HK-2 (cell line): ENCODE measurements at regions not wholly inside any gene's neighbourhood (a gene's known extent, or its start where the extent isn't known, plus 50 kb on each side); places are given as distances from the start of the nearest gene placed in this dataset.
"Not testable (repeated sequence)": the region's sequence is repeated elsewhere in the genome, so short reads cannot be mapped to it uniquely, and the experiment has no call there.

Experiments
- DNase-seq: peaks from one replicate; pipeline ENCODE4 v3.0.0-alpha.2; 2018; ENCODE audit not compliant: unreplicated experiment

- not testable (repeated sequence) for DNase-seq
These were observed 86.7 kb upstream of the CDC42EP3 start for GRCh38 chr2:37758141-37758601.

GRCh38 chr2:37759989-37760388, 88.5 kb upstream of the CDC42EP3 start:
- DNase-seq, result not testable (repeated sequence)

GRCh38 chr2:37760471-37760870, 89.0 kb upstream of the CDC42EP3 start:
- no peak for DNase-seq

GRCh38 chr2:37762281-37762680, 90.8 kb upstream of the CDC42EP3 start:
- DNase-seq, result not testable (repeated sequence)

- DNase-seq, result no peak
These were observed 93.3 kb upstream of the CDC42EP3 start for GRCh38 chr2:37764739-37765138.

GRCh38 chr2:37766106-37766505, 94.7 kb upstream of the CDC42EP3 start:
- no peak for DNase-seq

GRCh38 chr2:37767046-37767445, 95.6 kb upstream of the CDC42EP3 start:
- DNase-seq, result no peak

- DNase-seq, result peak; percentile 71
These were observed 96.8 kb upstream of the CDC42EP3 start for GRCh38 chr2:37767959-37768925.

GRCh38 chr2:37769551-37769950, 98.1 kb upstream of the CDC42EP3 start:
- DNase-seq, result no peak

- DNase-seq, result no peak
These were observed 99.4 kb upstream of the CDC42EP3 start for GRCh38 chr2:37770797-37771196.

GRCh38 chr2:37771600-37772088, 100.2 kb upstream of the CDC42EP3 start:
- DNase-seq, result no peak

- no peak for DNase-seq
These were observed 102.1 kb upstream of the CDC42EP3 start for GRCh38 chr2:37773371-37774130.

GRCh38 chr2:37774171-37774944, 102.9 kb upstream of the CDC42EP3 start:
- DNase-seq, result not testable (repeated sequence)

GRCh38 chr2:37774976-37775907, 103.8 kb upstream of the CDC42EP3 start:
- no peak for DNase-seq

GRCh38 chr2:37775908-37776250, 104.4 kb upstream of the CDC42EP3 start:
- DNase-seq, result no peak

GRCh38 chr2:37776487-37776886, 105.0 kb upstream of the CDC42EP3 start:
- peak; percentile 74 for DNase-seq

- no peak for DNase-seq
These were observed 107.7 kb upstream of the CDC42EP3 start for GRCh38 chr2:37779139-37779538.

- no peak for DNase-seq
These were observed 108.4 kb upstream of the CDC42EP3 start for GRCh38 chr2:37779611-37780386.

GRCh38 chr2:37780387-37780676, 108.9 kb upstream of the CDC42EP3 start:
- DNase-seq, result no peak

- DNase-seq, result no peak
These were observed 109.6 kb upstream of the CDC42EP3 start for GRCh38 chr2:37781028-37781427.
